ENCODE measurements at regions not wholly inside any gene's neighbourhood (a gene's known extent, or its start where the extent isn't known, plus 50 kb on each side); places are given as distances from the start of the nearest gene placed in this dataset.

DNA sequence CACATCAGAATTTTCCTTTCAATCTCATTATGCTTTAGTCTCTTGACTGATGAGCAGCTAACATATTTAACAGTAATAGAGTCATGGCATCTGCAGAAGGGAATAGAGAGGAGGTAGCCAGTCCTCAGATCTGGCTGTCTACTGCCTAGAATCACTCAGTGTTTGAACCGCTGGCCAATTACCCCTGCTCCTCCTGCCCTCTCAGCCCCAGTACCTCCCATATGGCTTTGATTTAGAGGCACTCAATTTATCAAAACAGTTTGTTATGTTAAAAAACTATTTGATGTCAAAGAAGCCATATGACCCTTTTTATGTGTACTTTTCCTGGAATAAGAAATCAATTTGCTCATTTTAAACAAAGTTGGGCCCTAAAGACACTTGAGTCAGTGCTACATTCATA lies 355.2 kb downstream of the CMPK2 start:
- no peak overlapping the region for H3K4me3 Mint-ChIP-seq
- ChIA-PET POLR2A (no interaction called here), CTCF (no interaction called here)
- no peaks in the 10 kb centered on the region for H3K4me1 Mint-ChIP-seq
- no peaks in the 10 kb centered on the region for H3K36me3 Mint-ChIP-seq (ENCODE audit: low read depth)
- no peaks in the 10 kb centered on the region for H3K9me3 Mint-ChIP-seq
- DNase-seq: no peak
- no peaks in the 10 kb centered on the region for H3K27me3 Mint-ChIP-seq
- H3K27ac Mint-ChIP-seq: no peak overlapping the region

GRCh38 chr2:6512589-6512988 lies 353.1 kb downstream of the CMPK2 start:
- POLR2A ChIA-PET: no interaction called here

DNA sequence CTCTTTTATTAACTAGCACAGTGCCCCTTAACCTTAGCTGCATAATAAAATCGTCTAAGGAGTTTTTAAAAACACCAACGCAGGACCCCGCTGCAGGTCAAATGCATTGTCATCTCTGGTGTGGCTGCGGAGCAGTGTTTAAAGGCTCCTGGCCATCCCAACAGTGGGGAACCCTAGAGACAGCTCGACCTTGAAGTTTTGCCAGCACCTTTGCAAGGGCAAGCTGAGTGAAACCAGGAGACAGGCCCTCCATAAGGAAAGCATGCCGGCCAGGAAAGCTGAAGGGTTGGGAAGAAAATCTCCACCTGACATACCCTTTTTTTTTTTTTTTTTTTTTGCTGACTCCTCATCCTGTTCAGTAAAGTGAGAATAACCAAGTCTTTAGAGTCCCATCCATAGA lies 349.0 kb downstream of the CMPK2 start:
- Mint-ChIP-seq H3K27me3 (no peaks in the 10 kb centered on the region), H3K27ac (no peak overlapping the region), H3K9me3 (no peaks in the 10 kb centered on the region), H3K36me3 (ENCODE audit: low read depth) (no peaks in the 10 kb centered on the region), H3K4me3 (no peak overlapping the region), H3K4me1 (no peaks in the 10 kb centered on the region)
- ChIA-PET POLR2A (no interaction called here), CTCF (no interaction called here)
- no peak for DNase-seq

More at GRCh38 chr2:6512589-6512988, 353.1 kb downstream of the CMPK2 start:
- Mint-ChIP-seq H3K36me3 (ENCODE audit: low read depth) (no peaks in the 10 kb centered on the region), H3K4me1 (no peaks in the 10 kb centered on the region), H3K4me3 (no peak overlapping the region), H3K27me3 (no peaks in the 10 kb centered on the region), H3K9me3 (no peaks in the 10 kb centered on the region), H3K27ac (no peak overlapping the region)
- CTCF ChIA-PET: no interaction called here
- DNase-seq: no peak

- no peak overlapping the region for H3K4me3 Mint-ChIP-seq
- CTCF ChIA-PET: no interaction called here
- H3K27me3 Mint-ChIP-seq: no peaks in the 10 kb centered on the region
- H3K4me1 Mint-ChIP-seq: no peaks in the 10 kb centered on the region
- POLR2A ChIA-PET: no interaction called here
- H3K9me3 Mint-ChIP-seq: no peaks in the 10 kb centered on the region
- DNase-seq: no peak
- H3K36me3 Mint-ChIP-seq (ENCODE audit: low read depth): no peaks in the 10 kb centered on the region
- H3K27ac Mint-ChIP-seq: no peak overlapping the region
Measured at GRCh38 chr2:6518361-6518760, 347.3 kb downstream of the CMPK2 start.

- ChIA-PET POLR2A (no interaction called here), CTCF (no interaction called here)
- no peaks in the 10 kb centered on the region for H3K27me3 Mint-ChIP-seq
- H3K36me3 Mint-ChIP-seq (ENCODE audit: low read depth): no peaks in the 10 kb centered on the region
- H3K4me1 Mint-ChIP-seq: no peaks in the 10 kb centered on the region
- no peak for DNase-seq
- H3K4me3 Mint-ChIP-seq: no peak overlapping the region
- H3K9me3 Mint-ChIP-seq: no peaks in the 10 kb centered on the region
- no peak overlapping the region for H3K27ac Mint-ChIP-seq
Measured at GRCh38 chr2:6523476-6523875, 342.2 kb downstream of the CMPK2 start.

DNA sequence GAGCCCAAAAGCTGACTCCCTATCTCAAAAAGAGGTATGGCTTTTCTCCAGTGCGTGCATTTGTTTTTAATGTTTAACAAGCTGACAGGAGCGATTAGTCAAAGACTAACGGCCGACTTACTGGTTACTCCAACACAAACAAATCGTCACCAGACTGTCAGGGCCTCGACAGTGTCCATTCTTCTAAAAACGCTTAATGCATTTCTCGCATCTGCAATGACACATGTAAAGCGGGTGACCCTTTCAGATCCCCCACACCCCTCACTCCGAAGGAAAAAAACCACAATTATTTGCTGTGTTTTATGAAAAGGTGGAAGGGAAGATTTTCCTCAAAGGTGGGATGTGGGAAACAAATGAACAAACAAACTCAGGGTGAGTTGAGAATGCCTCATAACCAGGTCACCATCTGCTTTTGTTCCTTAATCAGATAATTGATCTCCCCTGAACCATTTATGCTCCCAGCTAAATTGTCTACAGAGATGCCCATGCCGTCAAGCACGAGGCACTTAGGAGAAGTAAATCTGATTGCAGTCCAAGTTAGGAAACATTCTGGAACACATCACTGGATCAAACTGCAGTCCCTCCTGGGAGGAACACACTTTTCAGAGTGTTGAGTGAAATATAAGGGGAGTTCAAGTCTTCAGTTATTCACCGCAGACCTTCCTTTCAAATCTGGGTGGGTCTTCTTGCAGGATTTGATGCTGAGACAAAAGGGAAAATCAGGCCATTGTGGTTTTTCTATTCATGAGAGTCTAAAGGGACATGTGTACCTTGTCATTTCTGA lies 340.8 kb downstream of the CMPK2 start:
- POLR2A ChIA-PET: no interaction called here
- Mint-ChIP-seq H3K4me1 (no peaks in the 10 kb centered on the region), H3K4me3 (no peak overlapping the region), H3K9me3 (no peaks in the 10 kb centered on the region), H3K36me3 (ENCODE audit: low read depth) (no peaks in the 10 kb centered on the region), H3K27ac (no peak overlapping the region), H3K27me3 (no peaks in the 10 kb centered on the region)
- no peak for DNase-seq
- CTCF ChIA-PET: no interaction called here

GRCh38 chr2:6525475-6525964 lies 340.2 kb downstream of the CMPK2 start:
- POLR2A ChIA-PET: no interaction called here
- no peak for DNase-seq
- no peaks in the 10 kb centered on the region for H3K36me3 Mint-ChIP-seq (ENCODE audit: low read depth)
- no peak overlapping the region for H3K4me3 Mint-ChIP-seq
- H3K9me3 Mint-ChIP-seq: no peaks in the 10 kb centered on the region
- no peaks in the 10 kb centered on the region for H3K4me1 Mint-ChIP-seq
- no peaks in the 10 kb centered on the region for H3K27me3 Mint-ChIP-seq
- no peak overlapping the region for H3K27ac Mint-ChIP-seq
- CTCF ChIA-PET: no interaction called here

DNA sequence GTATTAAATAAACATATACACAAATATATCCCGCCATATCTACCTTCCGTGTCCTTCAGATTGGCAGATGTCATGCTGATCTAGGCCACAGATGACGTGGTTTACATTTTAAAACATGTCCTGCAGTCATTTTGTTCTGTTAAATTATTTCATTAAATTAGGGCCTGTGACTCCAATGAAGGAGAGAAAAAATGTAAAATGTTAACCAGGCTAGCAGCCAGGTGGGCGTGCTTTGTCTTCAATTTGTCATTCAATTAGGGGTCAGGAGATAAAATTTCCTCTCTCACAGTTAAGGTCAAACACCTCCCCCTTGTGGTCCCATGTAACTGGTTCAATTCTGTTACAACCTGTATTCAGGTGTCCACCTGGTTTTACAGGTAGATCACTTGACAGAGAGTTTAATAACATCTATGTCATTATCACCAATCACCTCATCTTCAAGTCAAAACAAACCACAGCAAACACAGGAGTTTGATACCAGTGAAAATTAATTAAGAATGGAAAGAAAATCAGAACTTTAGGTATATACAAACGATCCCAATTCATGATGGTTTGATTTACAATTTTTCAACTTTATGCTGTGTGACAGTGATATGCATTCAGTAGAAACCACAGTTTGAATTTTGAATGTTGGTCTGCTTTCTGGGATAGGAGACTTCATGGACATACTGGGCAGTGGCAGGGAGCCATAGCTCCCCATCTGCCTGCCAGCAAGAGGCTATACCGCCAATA lies 339.4 kb downstream of the CMPK2 start:
- Mint-ChIP-seq H3K27ac (no peak overlapping the region), H3K9me3 (no peaks in the 10 kb centered on the region), H3K4me1 (no peaks in the 10 kb centered on the region), H3K27me3 (no peaks in the 10 kb centered on the region), H3K36me3 (ENCODE audit: low read depth) (no peaks in the 10 kb centered on the region), H3K4me3 (no peak overlapping the region)
- ChIA-PET CTCF (no interaction called here), POLR2A (no interaction called here)
- no peak for DNase-seq

DNA sequence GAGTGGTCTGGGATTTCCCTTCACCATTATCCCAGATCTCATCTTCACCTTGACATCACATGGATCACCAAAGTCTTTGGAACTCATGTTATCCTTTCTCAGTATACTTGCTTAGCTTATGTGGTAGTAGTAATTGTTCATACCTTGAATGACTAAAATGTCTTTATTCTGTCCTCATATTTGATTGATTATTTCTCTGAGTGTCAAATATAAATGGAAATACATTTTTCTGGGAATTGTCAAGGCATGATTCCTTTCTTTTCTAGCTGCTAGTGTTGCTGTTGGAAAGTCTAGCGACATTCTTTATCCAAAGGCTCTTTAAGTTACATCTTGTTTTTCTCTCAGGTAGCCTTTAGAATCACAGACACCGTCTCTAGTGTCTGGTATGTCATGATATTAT lies 334.4 kb downstream of the CMPK2 start:
- ChIA-PET CTCF (no interaction called here), POLR2A (no interaction called here)
- H3K27ac Mint-ChIP-seq: no peak overlapping the region
- H3K36me3 Mint-ChIP-seq (ENCODE audit: low read depth): no peaks in the 10 kb centered on the region
- no peak for DNase-seq
- H3K4me1 Mint-ChIP-seq: no peaks in the 10 kb centered on the region
- H3K27me3 Mint-ChIP-seq: peaks cover 1% of the 10 kb centered on the region
- no peak overlapping the region for H3K4me3 Mint-ChIP-seq
- no peaks in the 10 kb centered on the region for H3K9me3 Mint-ChIP-seq

GRCh38 chr2:6535572-6535971 lies 330.1 kb downstream of the CMPK2 start:
- H3K27ac Mint-ChIP-seq: no peak overlapping the region
- H3K36me3 Mint-ChIP-seq (ENCODE audit: low read depth): no peaks in the 10 kb centered on the region
- ChIA-PET CTCF (no interaction called here), POLR2A (no interaction called here)
- no peaks in the 10 kb centered on the region for H3K9me3 Mint-ChIP-seq
- H3K4me3 Mint-ChIP-seq: no peak overlapping the region
- H3K27me3 Mint-ChIP-seq: peaks cover 1% of the 10 kb centered on the region
- no peak for DNase-seq
- H3K4me1 Mint-ChIP-seq: no peaks in the 10 kb centered on the region

- no peak for DNase-seq
- H3K9me3 Mint-ChIP-seq: no peaks in the 10 kb centered on the region
- H3K4me1 Mint-ChIP-seq: no peaks in the 10 kb centered on the region
- no peak overlapping the region for H3K27ac Mint-ChIP-seq
- no peaks in the 10 kb centered on the region for H3K36me3 Mint-ChIP-seq (ENCODE audit: low read depth)
- ChIA-PET CTCF (no interaction called here), POLR2A (no interaction called here)
- H3K27me3 Mint-ChIP-seq: peaks cover 1% of the 10 kb centered on the region
- no peak overlapping the region for H3K4me3 Mint-ChIP-seq
Measured at GRCh38 chr2:6538607-6539006, 327.1 kb downstream of the CMPK2 start.

DNA sequence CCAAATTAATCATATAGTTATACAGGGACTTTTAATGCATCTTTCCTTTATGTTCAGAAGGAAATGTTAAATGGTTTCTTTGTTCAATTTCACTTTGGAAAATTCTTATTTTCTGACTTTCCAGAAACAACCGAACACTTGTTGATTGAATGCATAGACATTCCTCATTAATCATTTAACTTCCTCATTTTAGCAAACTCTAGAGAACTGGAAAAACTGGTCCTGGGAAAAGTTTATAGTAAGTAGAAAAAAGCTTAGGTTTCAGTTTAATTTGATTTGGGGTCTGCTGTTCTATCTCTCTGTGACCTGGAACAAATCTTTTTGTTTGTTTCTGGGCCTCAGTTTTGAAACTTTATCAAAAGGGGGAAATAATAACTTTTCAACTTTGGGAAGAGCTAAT lies 320.4 kb downstream of the CMPK2 start:
- no peaks in the 10 kb centered on the region for H3K27me3 Mint-ChIP-seq
- ChIA-PET CTCF (no interaction called here), POLR2A (no interaction called here)
- no peaks in the 10 kb centered on the region for H3K9me3 Mint-ChIP-seq
- H3K27ac Mint-ChIP-seq: no peak overlapping the region
- H3K36me3 Mint-ChIP-seq (ENCODE audit: low read depth): no peaks in the 10 kb centered on the region
- H3K4me1 Mint-ChIP-seq: no peaks in the 10 kb centered on the region
- no peak overlapping the region for H3K4me3 Mint-ChIP-seq
- no peak for DNase-seq

DNA sequence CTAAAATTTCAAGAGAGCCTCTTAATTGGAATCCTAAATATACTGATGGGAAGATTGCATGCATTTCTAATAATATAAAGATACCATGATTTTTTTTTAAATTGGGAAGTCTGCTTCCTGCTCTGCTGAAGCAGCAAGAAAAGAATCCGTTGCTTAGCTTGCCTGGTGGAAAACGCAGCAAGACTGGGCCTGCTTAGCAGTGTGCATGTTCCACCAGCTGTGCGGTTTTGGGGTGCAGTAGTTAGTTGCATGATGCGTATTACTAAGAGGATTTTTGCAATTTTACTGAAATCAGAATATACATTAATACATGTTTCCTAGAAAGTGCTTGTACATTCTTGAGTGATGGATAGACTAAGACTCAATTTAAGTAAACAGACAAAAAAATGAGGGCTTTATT lies 319.9 kb downstream of the CMPK2 start:
- no peaks in the 10 kb centered on the region for H3K4me1 Mint-ChIP-seq
- no peak for DNase-seq
- H3K27ac Mint-ChIP-seq: no peak overlapping the region
- ChIA-PET POLR2A (no interaction called here), CTCF (no interaction called here)
- no peak overlapping the region for H3K4me3 Mint-ChIP-seq
- no peaks in the 10 kb centered on the region for H3K27me3 Mint-ChIP-seq
- no peaks in the 10 kb centered on the region for H3K9me3 Mint-ChIP-seq
- H3K36me3 Mint-ChIP-seq (ENCODE audit: low read depth): no peaks in the 10 kb centered on the region

- Mint-ChIP-seq H3K27me3 (no peaks in the 10 kb centered on the region), H3K4me3 (no peak overlapping the region), H3K27ac (no peak overlapping the region), H3K9me3 (no peaks in the 10 kb centered on the region), H3K4me1 (no peaks in the 10 kb centered on the region), H3K36me3 (ENCODE audit: low read depth) (no peaks in the 10 kb centered on the region)
- ChIA-PET POLR2A (no interaction called here), CTCF (no interaction called here)
- DNase-seq: no peak
Measured at GRCh38 chr2:6554466-6554865, 311.2 kb downstream of the CMPK2 start.
